ENCODE measurements at regions not wholly inside any gene's neighbourhood (a gene's known extent, or its start where the extent isn't known, plus 50 kb on each side); places are given as distances from the start of the nearest gene placed in this dataset.

- H4K20me1 ChIP-seq (ENCODE audit: insufficient read depth, low read length, poor library complexity, severe bottlenecking), result no peaks in the 10 kb centered on the region
- H3K79me2 ChIP-seq (ENCODE audit: insufficient read depth, low read length), result no peaks in the 10 kb centered on the region
- H3K36me3 ChIP-seq (ENCODE audit: insufficient read depth, low read length), result no peaks in the 10 kb centered on the region
- peaks cover 6% of the 10 kb centered on the region; the same call in 1 of the 2 replicates for H3K9me3 ChIP-seq (ENCODE audit: insufficient read depth, low read depth, low read length)
- H3K4me3 ChIP-seq (ENCODE audit: low read length, poor library complexity, severe bottlenecking), result no peak overlapping the region
- peaks cover 3% of the 10 kb centered on the region for H3K4me1 ChIP-seq (ENCODE audit: insufficient read depth, low read length, poor library complexity, severe bottlenecking)
- H3K9me2 ChIP-seq (replicated peaks; ENCODE audit: low read depth, low read length), result no peaks in the 10 kb centered on the region
- no peak overlapping the region for H3K4me2 ChIP-seq (ENCODE audit: low read depth, low read length, poor library complexity, severe bottlenecking)
- no peaks in the 10 kb centered on the region for H3F3A ChIP-seq (ENCODE audit: low read depth)
- no peak overlapping the region for H3K9ac ChIP-seq (ENCODE audit: low read depth, low read length, poor library complexity, severe bottlenecking)
- no peak for TF ChIP-seq CTCF (conservative IDR thresholded peaks at IDR 0.05; ENCODE audit: low read length)
- TF ChIP-seq EZH2phosphoT487 (IDR thresholded peaks at IDR 0.05; ENCODE audit: borderline replicate concordance), result no peak
- H2AFZ ChIP-seq (ENCODE audit: low read length), result no peak overlapping the region
- no peaks in the 10 kb centered on the region for H3K27me3 ChIP-seq (ENCODE audit: insufficient read depth, low read length, poor library complexity, severe bottlenecking)
Observed at GRCh38 chr15:92524161-92524560, 130.5 kb downstream of the ST8SIA2 start.

- Histone ChIP-seq H3K79me2 (ENCODE audit: insufficient read depth, low read length) (no peaks in the 10 kb centered on the region), H3K9me3 (ENCODE audit: insufficient read depth, low read depth, low read length) (peaks cover 4% of the 10 kb centered on the region; the same call in 1 of the 2 replicates), H4K20me1 (ENCODE audit: insufficient read depth, low read length, poor library complexity, severe bottlenecking) (no peaks in the 10 kb centered on the region), H3K4me3 (ENCODE audit: low read length, poor library complexity, severe bottlenecking) (no peak overlapping the region), H3F3A (ENCODE audit: low read depth) (no peaks in the 10 kb centered on the region), H3K4me2 (ENCODE audit: low read depth, low read length, poor library complexity, severe bottlenecking) (no peak overlapping the region), H3K36me3 (ENCODE audit: insufficient read depth, low read length) (no peaks in the 10 kb centered on the region), H3K9ac (ENCODE audit: low read depth, low read length, poor library complexity, severe bottlenecking) (no peak overlapping the region), H3K27me3 (ENCODE audit: insufficient read depth, low read length, poor library complexity, severe bottlenecking) (no peaks in the 10 kb centered on the region), H3K4me1 (ENCODE audit: insufficient read depth, low read length, poor library complexity, severe bottlenecking) (peaks cover 3% of the 10 kb centered on the region), H3K9me2 (replicated peaks; ENCODE audit: low read depth, low read length) (no peaks in the 10 kb centered on the region), H2AFZ (ENCODE audit: low read length) (no peak overlapping the region)
- TF ChIP-seq EZH2phosphoT487 (IDR thresholded peaks at IDR 0.05; ENCODE audit: borderline replicate concordance), result no peak
- TF ChIP-seq CTCF (conservative IDR thresholded peaks at IDR 0.05; ENCODE audit: low read length), result no peak
Observed at GRCh38 chr15:92523176-92523575, 129.5 kb downstream of the ST8SIA2 start.

DNA sequence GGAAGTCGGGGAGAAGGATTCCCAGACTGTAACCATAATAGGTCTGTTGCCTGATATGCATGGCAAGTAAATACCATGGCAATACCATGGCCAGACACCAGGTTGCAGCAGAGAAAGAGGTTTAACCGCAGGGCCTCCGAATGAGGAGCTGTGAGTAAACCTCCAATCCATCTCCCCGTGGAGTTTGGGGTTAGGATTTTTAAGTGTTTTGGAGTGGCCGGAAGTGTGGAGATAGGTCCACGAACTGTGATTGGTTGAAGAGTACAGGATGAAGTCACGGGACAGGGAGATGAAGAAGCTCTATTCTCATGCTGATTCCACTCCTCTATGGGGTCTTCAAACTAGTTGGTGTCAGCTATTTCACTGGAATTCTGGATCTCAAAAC is 127.9 kb downstream of the ST8SIA2 start:
- Histone ChIP-seq H3K9me3 (ENCODE audit: insufficient read depth, low read depth, low read length) (0 out of 2 replicates have a peak, but pooled peaks cover 4% of the 10 kb centered on the region), H3K4me1 (ENCODE audit: insufficient read depth, low read length, poor library complexity, severe bottlenecking) (peaks cover 3% of the 10 kb centered on the region), H3K36me3 (ENCODE audit: insufficient read depth, low read length) (no peaks in the 10 kb centered on the region), H3K9me2 (replicated peaks; ENCODE audit: low read depth, low read length) (no peaks in the 10 kb centered on the region), H3K9ac (ENCODE audit: low read depth, low read length, poor library complexity, severe bottlenecking) (no peak overlapping the region), H2AFZ (ENCODE audit: low read length) (no peak overlapping the region), H3K79me2 (ENCODE audit: insufficient read depth, low read length) (no peaks in the 10 kb centered on the region), H3K27me3 (ENCODE audit: insufficient read depth, low read length, poor library complexity, severe bottlenecking) (no peaks in the 10 kb centered on the region), H3K4me3 (ENCODE audit: low read length, poor library complexity, severe bottlenecking) (no peak overlapping the region), H3F3A (ENCODE audit: low read depth) (no peaks in the 10 kb centered on the region), H3K4me2 (ENCODE audit: low read depth, low read length, poor library complexity, severe bottlenecking) (no peak overlapping the region), H4K20me1 (ENCODE audit: insufficient read depth, low read length, poor library complexity, severe bottlenecking) (no peaks in the 10 kb centered on the region)
- TF ChIP-seq CTCF (conservative IDR thresholded peaks at IDR 0.05; ENCODE audit: low read length), result peak; percentile 71
- no peak for TF ChIP-seq EZH2phosphoT487 (IDR thresholded peaks at IDR 0.05; ENCODE audit: borderline replicate concordance)

All from Loucy (cell line).